LNCaP clone FGC (cell line): ENCODE measurements at regions not wholly inside any gene's neighbourhood (a gene's known extent, or its start where the extent isn't known, plus 50 kb on each side); places are given as distances from the start of the nearest gene placed in this dataset.

Experiments
- DNase-seq: peaks from one replicate; pipeline ENCODE4 v3.0.0-alpha.2; 2011; ENCODE audit warnings: low read depth
- H3K4me3 ChIP-seq: 2 replicates; pipeline ENCODE4 v1.5.1; 2011; ENCODE audit warnings: mild to moderate bottlenecking, low read depth, low read length, control low read depth
- TF ChIP-seq, protein P1 (sequence below): IDR thresholded peaks from 2 replicates; pipeline ENCODE4 v1.5.1; 2012; ENCODE audit warnings: mild to moderate bottlenecking; ENCODE audit not compliant: control insufficient read depth, insufficient read depth; ENCODE audit errors: extremely low read depth

DNA sequence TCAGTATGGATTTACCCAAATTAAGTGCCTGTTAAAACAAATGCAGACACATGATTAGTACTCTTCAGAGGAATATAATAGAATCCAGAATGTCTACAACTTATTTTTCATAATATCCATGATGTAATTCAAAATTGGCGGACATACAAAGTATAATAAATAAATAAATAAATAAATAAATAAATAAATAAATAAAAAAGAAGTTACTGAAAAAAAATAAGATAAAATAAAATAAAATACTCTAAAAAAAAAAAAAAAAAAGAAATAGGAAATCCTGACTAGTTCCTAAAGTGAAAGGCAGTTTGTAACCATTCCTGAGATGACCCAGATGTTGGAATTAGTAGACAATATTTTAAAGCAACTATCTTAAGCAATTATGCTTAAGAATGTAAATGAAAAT is 219.0 kb upstream of the SPAG17 start:
- H3K4me3 ChIP-seq = no peak overlapping the region
- no peak for DNase-seq
- TF ChIP-seq, protein P1, sequence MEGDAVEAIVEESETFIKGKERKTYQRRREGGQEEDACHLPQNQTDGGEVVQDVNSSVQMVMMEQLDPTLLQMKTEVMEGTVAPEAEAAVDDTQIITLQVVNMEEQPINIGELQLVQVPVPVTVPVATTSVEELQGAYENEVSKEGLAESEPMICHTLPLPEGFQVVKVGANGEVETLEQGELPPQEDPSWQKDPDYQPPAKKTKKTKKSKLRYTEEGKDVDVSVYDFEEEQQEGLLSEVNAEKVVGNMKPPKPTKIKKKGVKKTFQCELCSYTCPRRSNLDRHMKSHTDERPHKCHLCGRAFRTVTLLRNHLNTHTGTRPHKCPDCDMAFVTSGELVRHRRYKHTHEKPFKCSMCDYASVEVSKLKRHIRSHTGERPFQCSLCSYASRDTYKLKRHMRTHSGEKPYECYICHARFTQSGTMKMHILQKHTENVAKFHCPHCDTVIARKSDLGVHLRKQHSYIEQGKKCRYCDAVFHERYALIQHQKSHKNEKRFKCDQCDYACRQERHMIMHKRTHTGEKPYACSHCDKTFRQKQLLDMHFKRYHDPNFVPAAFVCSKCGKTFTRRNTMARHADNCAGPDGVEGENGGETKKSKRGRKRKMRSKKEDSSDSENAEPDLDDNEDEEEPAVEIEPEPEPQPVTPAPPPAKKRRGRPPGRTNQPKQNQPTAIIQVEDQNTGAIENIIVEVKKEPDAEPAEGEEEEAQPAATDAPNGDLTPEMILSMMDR = no peak

DNA sequence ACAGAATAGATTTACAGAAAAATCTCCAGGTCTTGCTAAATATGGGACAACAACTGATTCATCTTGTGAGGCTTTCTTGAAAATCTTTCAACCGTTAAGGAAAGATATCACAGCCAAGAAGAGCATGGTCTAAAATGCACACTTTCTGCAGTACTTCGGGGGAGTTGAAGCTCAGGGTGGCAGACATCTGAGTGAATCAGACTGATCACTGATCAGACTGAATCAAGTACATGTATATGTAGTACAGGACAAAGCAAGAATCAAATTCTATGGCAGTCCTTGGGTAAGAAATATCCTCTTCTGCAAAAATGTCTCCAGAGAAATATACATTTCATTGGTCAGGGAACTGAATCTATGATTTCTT is 212.4 kb upstream of the SPAG17 start:
- no peak overlapping the region for H3K4me3 ChIP-seq
- no peak for DNase-seq
- TF ChIP-seq, protein P1 = no peak

DNA sequence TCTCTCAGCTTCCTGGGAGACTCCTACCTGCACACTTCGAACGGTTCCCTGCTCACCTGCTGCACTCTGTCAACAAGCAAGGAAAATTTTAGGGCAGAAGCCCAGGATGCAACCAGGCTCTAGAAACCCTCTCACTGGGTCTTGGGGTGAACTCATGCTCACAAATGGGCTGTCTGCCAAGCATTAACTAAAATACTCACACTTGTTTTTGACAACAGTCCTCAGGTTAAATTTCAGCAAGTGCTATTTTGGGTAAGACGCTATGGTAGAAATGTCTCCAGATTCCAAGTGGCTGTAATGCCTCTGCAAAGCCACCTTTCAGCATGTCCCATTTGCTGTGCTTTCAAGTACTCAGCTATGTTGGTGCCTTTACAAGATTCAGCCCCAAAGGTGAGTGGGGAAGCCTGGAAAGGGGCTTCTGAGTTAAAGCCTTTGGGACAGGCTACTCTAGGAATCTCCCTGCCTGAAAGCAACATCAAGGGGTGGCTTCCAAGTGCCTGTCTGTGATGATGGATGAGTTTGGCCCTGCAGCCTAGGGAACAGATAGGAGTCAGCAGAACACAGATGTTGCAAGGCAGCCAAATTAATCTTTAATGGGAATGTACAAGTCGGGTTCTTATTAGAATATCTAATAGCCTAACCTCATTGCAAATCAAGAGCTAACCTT is 211.9 kb upstream of the SPAG17 start:
- TF ChIP-seq, protein P1 = no peak
- no peak overlapping the region for H3K4me3 ChIP-seq
- no peak for DNase-seq

DNA sequence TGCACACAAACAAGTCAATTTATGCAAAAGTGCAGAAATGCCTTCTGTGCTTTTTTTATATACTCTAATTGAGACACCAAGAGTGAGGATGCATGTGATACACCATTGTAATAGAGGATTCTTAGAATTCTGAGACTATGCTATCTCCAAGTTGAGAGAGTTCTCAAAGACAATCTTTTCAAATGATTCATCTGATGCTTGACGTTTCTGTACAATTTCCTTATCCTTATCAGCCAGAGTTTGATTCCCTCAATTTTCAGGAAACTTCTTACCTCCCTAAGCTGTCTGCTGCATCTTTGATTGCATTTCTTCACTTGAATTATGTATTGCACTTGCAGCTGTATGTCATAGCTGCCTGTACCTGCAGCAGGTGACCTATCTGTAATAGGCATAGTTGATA is 211.3 kb upstream of the SPAG17 start:
- H3K4me3 ChIP-seq = no peak overlapping the region
- DNase-seq = no peak
- TF ChIP-seq, protein P1 = no peak

DNA sequence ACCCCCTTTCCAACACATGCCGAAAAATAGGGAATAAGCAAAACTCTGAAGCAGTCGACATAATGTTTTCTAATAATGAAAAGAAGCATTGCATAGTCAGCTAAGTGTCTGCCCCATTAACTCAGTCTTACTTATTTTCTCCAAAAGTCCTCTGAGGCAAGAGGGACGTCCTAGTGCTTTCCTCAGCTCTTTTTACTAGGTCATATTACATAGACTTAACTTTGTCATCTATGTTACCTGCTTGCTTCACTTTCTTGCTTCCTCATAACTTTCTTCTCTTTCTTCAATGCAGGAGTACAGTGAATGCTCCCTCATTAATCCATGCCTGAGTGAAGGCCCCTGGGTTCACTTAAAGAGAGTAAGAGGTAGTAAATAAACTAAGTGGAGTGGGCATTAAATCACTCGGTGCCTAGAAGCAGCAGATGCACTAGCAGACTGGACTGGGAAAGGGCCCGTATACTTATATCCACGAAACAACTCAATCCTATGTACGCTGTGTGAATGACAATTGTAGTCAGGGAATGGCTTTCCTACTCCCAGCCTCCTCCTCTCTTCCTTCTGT is 210.5 kb upstream of the SPAG17 start:
- TF ChIP-seq, protein P1 = no peak
- H3K4me3 ChIP-seq = no peak overlapping the region
- no peak for DNase-seq

DNA sequence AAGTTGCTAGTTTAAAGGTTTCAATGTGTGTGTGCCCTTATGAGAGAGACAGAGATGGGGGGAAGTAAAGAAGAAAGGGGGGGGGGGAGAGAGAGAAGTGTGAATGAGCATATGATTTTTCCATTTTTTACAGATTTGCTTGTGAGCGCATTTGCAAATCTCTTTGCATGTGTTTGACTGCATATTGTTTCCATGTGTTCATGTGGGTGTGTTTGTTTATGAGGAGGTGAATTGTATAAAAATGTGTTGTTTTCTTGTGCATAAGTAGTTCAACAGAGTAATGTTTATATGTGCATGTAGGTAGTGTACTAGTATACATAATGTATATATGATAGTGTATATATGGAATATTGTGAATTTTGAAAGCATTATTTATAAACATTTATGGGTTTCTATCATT is 205.9 kb upstream of the SPAG17 start:
- H3K4me3 ChIP-seq = no peak overlapping the region
- no peak for DNase-seq
- TF ChIP-seq, protein P1 = no peak

DNA sequence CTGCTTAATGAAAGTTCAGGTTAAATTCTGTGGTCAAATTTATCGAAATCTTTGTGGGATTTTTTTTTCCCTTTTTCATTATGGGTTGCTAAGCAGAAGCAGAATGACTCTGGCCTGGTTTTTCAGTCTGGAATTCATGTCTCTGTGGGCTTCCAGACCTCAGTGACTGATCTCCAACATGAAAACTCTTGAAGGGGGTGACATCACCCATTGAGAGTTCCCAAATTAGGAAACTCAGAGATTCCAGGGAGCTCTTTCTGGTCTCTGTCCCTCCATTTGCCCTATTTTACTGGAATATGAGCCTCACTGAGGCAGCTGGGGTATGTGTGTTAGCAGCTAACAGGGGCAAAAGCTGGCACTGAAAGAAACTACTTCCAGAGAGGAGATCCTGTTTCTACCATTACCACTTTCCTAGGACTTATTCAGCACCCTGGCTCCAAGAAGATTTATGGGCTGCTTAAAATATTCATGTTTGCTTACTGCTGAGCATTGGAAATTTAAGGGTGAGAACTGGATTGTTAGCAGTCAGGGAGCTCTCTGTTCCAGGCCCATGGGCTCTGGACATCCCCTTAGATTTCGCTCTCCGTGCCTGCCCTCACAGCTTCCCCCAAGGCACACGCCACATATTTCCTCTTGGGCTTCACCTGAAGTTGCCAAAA is 203.4 kb upstream of the SPAG17 start:
- H3K4me3 ChIP-seq = no peak overlapping the region
- TF ChIP-seq, protein P1 = no peak
- no peak for DNase-seq
